TTC549 (cell line): ENCODE measurements at regions not wholly inside any gene's neighbourhood (a gene's known extent, or its start where the extent isn't known, plus 50 kb on each side); places are given as distances from the start of the nearest gene placed in this dataset.
"Not testable (repeated sequence)": the region's sequence is repeated elsewhere in the genome, so short reads cannot be mapped to it uniquely, and the experiment has no call there.

Source experiments
- FAIRE-seq: peaks from 2 replicates; lab custom pipeline; 2012; peaks lifted over from hg19 to GRCh38; lab: Jason Lieb, UNC

- no peak for FAIRE-seq
These were observed 338.5 kb downstream of the MDFIC start for GRCh38 chr7:115260381-115260780.

DNA sequence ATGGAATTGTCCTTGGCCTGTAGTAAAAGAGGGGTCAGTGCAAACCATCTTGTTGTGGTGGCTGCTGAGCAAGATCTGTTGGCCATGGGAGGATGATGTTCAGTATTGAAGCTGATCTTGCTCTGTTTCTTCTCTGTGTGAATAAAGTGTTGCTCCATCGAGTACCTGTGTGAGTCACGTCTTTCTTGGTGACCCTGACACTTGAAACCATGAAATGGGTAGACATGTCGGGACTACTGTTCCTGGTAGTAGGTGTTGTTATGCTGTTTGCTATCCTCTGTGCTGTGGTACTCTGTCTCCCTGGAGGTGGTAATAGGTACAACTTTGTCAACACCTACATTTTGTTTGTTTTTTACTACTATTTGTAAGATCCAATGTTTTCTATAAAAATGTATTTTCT lies 330.6 kb downstream of the MDFIC start:
- FAIRE-seq = no peak

- FAIRE-seq = no peak
These were observed 327.2 kb downstream of the MDFIC start for GRCh38 chr7:115249080-115249479.

DNA sequence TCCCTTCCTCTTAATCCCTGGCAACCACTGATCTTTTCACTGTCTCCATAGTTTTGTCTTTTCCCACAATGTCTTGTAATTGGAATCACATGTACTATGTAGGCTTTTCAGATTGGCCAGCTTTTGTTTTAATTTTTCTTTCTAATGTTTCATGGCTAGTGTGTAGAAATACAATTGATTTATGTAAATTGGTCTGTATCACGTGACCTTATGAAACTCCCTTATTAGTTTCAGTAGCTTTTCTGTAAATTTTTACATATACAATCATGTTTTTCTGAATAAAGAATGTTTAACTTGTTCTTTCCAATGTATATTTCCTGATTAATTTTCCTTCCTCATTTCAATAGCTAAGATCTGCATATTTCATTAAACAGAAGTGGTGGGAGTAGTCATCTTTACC lies 319.3 kb downstream of the MDFIC start:
- no peak for FAIRE-seq

DNA sequence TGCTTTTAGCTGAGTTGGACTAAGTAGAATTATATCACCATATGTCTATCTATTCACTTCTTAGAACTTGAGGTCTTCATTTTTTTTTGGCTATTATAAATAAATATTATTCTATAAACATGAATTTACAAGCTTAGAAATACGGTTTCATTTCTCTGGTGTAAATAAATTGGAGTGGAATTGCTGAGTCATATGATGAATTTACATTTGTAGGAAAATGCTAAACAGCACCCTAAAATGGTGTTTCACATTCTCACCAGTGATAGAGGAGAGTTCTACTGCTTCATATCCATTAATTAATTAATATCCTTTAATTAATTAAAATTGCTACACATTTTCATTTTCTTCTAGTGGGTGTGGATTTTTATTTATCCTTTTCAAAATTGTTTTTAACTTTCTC lies 318.3 kb downstream of the MDFIC start:
- no peak for FAIRE-seq

- FAIRE-seq = no peak
These were observed 313.2 kb downstream of the MDFIC start for GRCh38 chr7:115235075-115235474.

GRCh38 chr7:115233809-115234208 lies 311.9 kb downstream of the MDFIC start:
- FAIRE-seq = no peak

DNA sequence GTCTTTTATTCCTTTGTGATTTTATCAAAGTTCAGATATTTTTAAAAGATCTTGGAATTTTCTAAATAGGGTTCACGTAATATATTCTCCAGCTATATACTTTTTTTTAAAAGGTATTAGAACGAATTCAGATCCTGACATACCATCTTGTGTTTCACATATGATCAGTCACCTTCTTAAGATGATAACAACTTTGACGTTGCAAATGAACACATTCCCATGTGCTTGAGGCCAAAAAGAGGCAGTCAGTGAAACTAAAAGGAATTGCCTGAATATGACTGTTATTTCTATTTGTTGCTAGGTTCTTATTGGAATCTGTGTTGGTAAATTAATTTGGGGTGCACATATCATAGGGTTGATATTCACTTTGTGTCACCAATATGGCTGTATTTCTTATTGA lies 310.1 kb downstream of the MDFIC start:
- FAIRE-seq = no peak

DNA sequence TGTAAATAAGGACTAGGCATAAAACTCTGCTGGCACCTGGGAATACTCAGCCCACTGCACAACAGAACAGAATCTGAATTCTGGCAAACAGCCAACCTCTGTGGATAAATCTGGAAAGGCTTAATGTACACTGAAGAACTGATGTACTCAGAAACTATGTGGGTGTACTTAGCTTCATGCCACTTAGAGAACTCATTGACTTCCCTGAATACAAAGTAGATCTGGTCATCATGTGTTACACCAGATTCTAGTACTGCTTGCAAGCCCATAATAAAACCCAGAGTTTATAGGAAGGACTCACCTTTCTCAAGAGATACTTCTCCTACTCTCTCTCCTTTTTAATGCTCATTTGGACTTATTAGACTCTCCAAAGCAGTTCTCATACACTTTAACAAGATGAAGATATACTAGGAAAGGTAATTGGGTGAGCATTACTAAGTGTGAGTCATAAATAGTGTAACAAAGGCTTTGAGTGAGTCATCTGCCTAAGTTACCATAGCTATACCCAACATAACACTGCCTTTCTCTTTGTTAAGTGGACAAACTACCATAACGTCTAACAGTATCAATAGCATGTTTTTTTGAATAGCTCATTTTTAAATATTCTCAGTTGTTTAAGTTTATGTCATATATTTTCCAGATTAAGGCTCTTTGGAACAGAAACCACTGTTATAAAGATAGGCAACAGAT lies 309.1 kb downstream of the MDFIC start:
- FAIRE-seq = no peak

DNA sequence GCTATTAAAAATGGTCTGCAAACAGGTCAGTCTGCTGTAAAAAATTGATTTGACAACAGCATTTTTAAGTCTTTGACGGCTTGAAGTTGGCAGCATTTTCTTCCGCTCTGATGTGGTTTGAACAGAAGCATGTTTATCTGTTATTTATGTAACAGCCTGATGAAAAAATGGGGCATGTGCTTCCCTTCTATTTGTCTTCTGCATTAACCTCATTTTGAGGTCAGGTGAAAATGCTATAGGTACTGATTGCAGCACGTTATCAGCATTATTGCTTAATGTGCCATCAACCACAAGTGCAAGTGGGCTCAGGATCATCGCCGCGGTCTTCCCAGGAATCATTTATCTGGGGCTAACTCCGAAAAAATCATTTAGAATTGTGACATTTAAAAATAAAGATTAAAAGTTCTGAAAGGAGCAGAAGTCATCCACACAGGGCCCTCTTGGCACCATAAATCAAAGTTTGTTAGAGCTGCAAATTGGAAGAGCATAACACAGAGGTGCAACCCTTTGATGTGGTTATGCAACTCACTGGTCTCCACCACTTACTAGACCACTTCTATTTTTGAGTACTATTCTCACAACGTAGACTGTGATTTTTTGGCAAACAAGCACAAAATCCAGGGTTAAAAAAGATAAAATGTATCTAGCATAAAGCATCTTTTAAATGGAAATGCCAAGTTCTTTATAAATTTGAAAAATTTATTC lies 307.7 kb downstream of the MDFIC start:
- FAIRE-seq = no peak

DNA sequence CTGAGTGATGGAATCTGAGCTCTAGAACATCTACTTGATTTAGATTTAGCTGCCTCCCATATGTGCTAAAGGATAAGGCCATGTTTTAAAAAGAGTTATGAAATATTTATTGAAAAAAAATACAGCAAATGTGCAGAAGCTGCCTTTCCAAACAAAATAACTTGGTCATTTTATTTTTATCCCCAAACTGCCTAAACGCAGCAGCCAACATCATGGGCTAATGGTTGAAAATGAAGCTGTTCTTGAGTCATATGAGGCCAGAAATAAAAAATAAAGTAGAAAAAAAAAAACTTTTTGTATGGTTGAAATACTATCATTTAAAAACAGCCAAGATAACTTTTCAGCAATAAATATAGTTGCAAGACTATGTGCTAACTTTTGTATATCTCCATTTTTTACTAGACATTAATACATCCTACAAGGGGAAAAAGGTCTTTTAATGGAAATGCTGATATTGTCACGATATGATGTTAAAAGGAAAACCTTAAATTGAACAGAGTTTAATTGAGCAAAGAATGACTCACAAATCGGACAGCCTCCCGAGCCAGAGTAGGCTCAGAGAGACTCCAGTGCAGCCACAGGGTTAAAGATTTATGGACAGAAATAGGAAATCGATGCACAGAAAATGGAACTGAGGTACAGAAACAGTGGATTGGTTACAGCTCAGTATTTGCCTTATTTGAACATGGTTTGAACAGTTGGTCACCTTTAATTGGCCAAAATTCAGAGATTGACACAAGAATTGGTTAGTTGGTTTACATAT lies 305.8 kb downstream of the MDFIC start:
- no peak for FAIRE-seq

DNA sequence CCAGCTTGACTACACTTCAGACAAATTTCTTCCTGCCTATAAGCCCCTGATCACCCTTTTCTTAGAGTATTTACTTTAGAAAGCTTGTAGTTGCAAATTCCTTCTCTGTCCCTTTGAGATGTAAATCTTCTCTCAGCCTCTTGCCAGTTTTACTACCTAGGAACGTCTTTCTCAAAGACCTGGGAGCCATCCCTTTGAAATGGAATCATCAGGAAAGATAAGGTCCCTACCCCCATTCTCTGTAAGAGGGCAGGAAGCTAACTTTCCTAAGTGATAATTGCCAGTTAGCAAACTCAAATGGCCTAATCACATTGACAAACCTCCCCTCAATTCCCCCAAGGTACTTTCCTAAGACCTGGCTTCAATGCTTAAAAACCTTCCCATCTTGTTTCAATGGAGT lies 304.5 kb downstream of the MDFIC start:
- FAIRE-seq = no peak

GRCh38 chr7:115224922-115225321 lies 303.0 kb downstream of the MDFIC start:
- FAIRE-seq = no peak

DNA sequence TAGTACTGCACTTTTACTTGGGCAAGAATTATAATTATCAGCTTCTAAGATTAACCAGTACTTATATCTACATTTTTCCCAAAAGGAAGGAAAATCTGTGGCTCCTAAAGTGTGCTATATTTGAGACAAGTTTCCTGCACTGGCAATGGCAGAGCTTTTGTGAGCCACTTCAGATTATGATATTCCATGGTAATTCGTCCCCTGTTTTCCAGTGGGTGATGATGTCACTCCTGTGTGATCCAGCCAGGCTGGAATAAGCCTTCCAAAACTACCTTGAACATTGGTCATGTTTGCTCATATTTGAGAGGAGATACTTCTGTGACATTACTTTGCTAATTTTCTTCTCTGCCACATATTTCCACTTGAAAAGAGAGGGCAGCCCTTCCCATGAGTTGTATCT lies 302.1 kb downstream of the MDFIC start:
- FAIRE-seq = no peak

- FAIRE-seq = no peak
These were observed 299.6 kb downstream of the MDFIC start for GRCh38 chr7:115221456-115221855.

- no peak for FAIRE-seq
These were observed 296.2 kb downstream of the MDFIC start for GRCh38 chr7:115218076-115218475.

- FAIRE-seq = no peak
These were observed 295.5 kb downstream of the MDFIC start for GRCh38 chr7:115217373-115217772.

DNA sequence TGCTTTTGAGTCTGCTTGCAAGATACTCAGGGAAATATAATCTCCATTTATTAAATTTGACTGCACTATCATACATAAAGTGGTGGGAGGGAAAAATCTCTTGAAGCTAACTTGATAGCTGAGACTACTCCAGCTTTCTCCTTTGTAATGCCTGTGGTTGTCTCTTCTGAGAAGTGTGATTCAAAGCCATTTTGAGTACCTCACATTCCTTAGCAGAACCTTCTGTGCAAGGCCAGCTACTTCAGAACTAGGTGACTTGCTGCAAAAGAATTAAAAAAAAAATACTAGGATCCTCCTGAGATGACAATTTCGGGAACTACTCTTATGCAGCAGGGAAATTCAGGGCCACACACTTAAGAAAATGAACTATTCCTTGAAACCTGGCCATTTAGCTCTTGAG lies 294.8 kb downstream of the MDFIC start:
- FAIRE-seq = no peak

- no peak for FAIRE-seq
These were observed 289.3 kb downstream of the MDFIC start for GRCh38 chr7:115211171-115211570.

- no peak for FAIRE-seq
These were observed 288.7 kb downstream of the MDFIC start for GRCh38 chr7:115210552-115210951.

DNA sequence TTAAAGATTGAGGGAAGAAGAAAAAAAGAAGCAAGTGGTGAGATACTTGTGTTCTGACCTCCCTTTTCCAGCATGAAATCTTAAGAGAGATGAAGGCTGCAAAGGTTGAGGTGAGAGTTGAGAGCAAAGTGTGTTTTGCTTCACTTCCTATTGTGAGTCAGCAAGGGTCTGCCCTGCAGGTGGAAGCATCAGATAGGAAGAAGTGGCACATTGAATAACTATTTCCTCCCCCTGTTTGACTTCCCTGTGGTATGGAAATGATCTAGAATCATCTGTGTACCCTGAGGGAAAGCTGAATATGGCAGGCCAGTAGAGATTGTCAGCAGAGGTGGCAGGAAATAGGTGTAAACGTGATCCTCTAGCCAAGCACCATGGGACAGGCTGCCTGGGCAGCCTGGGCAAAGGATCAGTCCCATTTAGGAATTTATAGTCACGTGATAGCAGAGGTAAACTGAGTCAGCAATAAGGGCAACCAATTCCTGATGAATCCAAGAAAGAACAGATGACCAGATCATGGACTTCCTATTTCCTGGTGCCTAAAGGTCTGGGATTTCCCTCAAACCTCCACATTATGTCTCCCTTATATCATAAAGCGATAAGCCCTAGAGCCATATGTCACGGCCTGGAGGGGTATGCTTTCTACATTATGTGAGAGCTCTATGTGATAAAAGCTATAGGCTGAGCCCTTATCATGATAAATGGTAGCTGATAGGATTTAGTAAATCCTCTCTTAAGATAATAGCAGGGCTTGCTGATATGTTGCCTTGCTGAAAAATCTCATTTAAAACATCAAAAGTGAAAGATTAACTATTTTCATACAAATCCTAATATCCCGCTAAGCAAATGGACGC lies 287.0 kb downstream of the MDFIC start:
- no peak for FAIRE-seq

DNA sequence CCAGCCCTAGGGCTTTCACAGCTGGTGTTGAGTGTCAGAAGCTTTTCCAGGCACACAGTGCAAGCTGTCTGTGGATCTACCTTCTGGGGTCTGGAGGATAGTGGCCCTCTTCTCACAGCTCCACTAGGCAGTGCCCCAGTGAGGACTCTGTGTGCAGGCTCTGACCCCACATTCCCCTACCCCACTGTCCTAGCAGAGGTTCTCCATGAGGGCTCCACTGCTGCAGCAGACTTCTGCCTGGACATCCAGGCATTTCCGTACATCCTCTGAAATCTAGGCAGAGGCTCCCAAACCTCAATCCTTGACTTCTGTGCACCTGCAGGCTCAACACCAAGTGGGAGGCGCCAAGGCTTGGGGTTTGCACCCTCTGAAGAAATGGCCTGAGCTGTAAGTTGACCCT lies 284.5 kb downstream of the MDFIC start:
- FAIRE-seq = not testable (repeated sequence)
